IPS DF 6.9 (cell line): ENCODE measurements at regions not wholly inside any gene's neighbourhood (a gene's known extent, or its start where the extent isn't known, plus 50 kb on each side); places are given as distances from the start of the nearest gene placed in this dataset.

ENCODE experiments used
- DNase-seq: peaks from one replicate; pipeline ENCODE4 v3.0.0-alpha.2; 2013; ENCODE audit warnings: low read depth, low spot score
- H3K27ac ChIP-seq: one replicate; pipeline ENCODE4 v1.5.1; 2013; ENCODE audit warnings: low read length, control low read depth
- H3K27me3 ChIP-seq: 2 replicates; pipeline ENCODE4 v1.6.1; 2013; ENCODE audit warnings: mild to moderate bottlenecking, low read length; ENCODE audit not compliant: control insufficient read depth, insufficient read depth
- H3K36me3 ChIP-seq: 2 replicates; pipeline ENCODE4 v1.6.1; 2013; ENCODE audit warnings: low read length; ENCODE audit not compliant: control insufficient read depth, insufficient read depth
- H3K4me1 ChIP-seq: 2 replicates; pipeline ENCODE4 v1.6.1; 2013; ENCODE audit warnings: low read length; ENCODE audit not compliant: control insufficient read depth, insufficient read depth
- H3K4me3 ChIP-seq: 2 replicates; pipeline ENCODE4 v1.5.1; 2013; ENCODE audit warnings: mild to moderate bottlenecking, low read length
- H3K9me3 ChIP-seq: 2 replicates; pipeline ENCODE4 v1.6.1; 2013; ENCODE audit warnings: low read length, inconsistent platforms; ENCODE audit not compliant: control insufficient read depth, insufficient read depth
- WGBS: extraction: QIAGEN DNeasy Blood & Tissue Kit; methylation state at CpG from one replicate; pipeline ENCODE4 v1.1.7; 2013; ENCODE audit warnings: mixed read lengths, missing lambda C conversion rate; ENCODE audit not compliant: insufficient read length, insufficient coverage; 5-methylcytosine and 5-hydroxymethylcytosine counted together

- DNase-seq, result no peak
- Histone ChIP-seq H3K4me3 (no peak overlapping the region), H3K36me3 (no peaks in the 10 kb centered on the region), H3K27me3 (no peaks in the 10 kb centered on the region), H3K9me3 (no peaks in the 10 kb centered on the region), H3K4me1 (no peaks in the 10 kb centered on the region), H3K27ac (no peak overlapping the region)
- no CpG with 5 or more reads among the region's 8 CpGs for WGBS
Observed at GRCh38 chr10:123445261-123445775, 220.8 kb upstream of the GPR26 start.

GRCh38 chr10:123446449-123447156, 219.6 kb upstream of the GPR26 start:
- no peak for DNase-seq
- WGBS, result no CpG with 5 or more reads among the region's 10 CpGs
- no peaks in the 10 kb centered on the region for H3K27me3 ChIP-seq
- H3K36me3 ChIP-seq, result no peaks in the 10 kb centered on the region
- H3K9me3 ChIP-seq, result no peaks in the 10 kb centered on the region
- H3K27ac ChIP-seq, result no peak overlapping the region
- H3K4me1 ChIP-seq, result no peaks in the 10 kb centered on the region
- H3K4me3 ChIP-seq, result no peak overlapping the region

DNA sequence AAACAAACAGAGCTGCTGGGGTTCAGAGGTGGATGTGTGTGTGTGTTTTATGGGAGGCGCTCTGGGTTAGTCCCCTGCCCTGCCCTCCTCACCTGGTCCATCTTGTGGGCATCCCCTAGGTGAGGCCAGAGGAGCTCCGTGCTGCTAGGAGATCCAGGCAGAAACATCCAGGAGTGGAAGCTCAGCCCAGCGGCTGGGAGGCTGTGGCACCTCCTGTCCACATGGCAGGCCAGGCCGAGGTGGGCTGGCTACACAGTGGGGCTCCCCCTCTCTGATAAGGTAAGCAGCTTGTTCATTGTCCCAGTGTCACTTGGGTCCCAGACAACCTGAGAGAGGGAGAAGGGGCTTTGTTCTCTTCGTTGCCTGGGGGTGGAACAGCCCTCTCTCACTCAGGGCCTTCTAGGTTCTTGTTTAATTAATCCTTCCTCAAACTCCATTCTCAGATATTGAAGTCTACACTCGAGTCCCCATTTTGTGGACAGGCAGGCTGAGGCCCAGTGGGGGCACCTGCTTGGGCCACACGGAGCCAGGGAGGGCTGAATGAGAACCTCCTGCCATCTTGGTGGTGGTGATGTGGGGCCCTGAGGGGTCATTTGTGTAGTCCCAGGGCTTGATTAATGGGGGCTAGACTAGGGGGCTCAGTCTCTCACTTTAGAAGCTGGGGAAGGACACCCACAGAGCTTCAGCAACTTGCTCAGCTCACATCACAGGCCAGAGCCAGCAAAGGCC, 216.8 kb upstream of the GPR26 start:
- no CpG with 5 or more reads among the region's 7 CpGs for WGBS

DNA sequence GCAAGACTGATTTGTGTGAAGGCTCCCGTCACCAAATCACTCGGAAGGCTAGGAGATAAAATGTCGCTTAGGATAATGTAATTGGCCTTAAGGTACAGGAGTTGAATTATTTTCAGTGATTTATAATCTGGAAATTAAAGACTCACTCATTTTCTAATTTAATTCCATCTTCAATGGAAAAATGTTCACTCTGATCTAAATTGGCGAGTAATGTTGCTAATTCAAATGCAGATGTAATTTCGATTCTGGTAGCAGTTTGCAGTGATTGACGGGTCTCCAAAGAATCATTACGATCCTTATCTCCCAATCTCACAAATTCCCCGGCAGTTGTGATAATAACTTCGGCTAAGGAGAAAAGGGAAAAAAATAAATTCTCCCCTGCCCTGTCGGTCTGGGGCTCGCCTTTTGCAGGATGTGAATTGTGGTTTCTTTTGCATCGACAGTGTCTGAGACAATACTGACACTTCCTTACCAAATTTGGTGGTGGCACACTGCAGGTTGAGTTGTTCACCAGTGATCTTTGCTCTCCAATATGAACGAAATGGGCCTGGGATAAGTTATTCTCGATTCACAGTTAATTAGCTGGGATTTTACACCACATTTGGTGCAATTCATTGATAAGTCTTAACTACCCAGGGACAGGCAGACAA, 215.1 kb upstream of the GPR26 start:
- no peaks in the 10 kb centered on the region for H3K4me1 ChIP-seq
- H3K9me3 ChIP-seq, result no peaks in the 10 kb centered on the region
- H3K4me3 ChIP-seq, result no peak overlapping the region
- WGBS, result no CpG with 5 or more reads among the region's 14 CpGs
- H3K36me3 ChIP-seq, result no peaks in the 10 kb centered on the region
- no peak overlapping the region for H3K27ac ChIP-seq
- H3K27me3 ChIP-seq, result no peaks in the 10 kb centered on the region
- no peak for DNase-seq

More for the DNA sequence above, 216.8 kb upstream of the GPR26 start:
- no peaks in the 10 kb centered on the region for H3K4me1 ChIP-seq
- DNase-seq, result no peak
- H3K9me3 ChIP-seq, result no peaks in the 10 kb centered on the region
- no peak overlapping the region for H3K4me3 ChIP-seq
- no peaks in the 10 kb centered on the region for H3K27me3 ChIP-seq
- no peak overlapping the region for H3K27ac ChIP-seq
- H3K36me3 ChIP-seq, result no peaks in the 10 kb centered on the region

DNA sequence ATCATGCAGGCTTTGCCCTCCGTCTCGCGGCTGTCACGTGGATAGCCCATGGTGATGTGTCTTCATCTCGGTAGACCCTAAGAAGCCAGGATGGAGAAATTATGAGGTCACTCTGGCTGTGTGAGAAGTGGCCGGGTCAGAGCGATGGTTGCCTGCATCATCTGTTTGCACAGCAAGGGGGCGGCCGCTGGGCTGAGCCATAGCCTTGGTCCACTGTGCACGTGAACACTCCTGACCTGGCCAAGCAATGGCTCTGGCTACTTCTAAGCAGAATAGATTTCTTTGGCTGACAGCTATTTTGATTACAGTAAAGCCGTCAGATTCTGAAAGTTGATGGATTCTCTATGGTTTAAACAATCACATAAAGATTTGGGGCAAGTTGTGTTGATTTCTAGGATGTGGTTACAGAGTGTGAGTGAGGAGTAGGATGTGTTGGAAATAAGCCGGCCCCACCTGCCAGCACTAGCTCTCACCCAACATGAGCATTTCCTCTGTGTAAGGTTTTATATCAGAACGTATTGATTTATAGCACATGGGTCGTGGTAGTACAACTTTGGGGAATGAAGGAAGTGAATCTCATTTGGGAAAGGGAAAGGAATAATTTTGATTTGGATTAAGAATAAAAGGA, 214.4 kb upstream of the GPR26 start:
- no peaks in the 10 kb centered on the region for H3K27me3 ChIP-seq
- H3K9me3 ChIP-seq, result no peaks in the 10 kb centered on the region
- H3K4me1 ChIP-seq, result no peaks in the 10 kb centered on the region
- H3K27ac ChIP-seq, result no peak overlapping the region
- DNase-seq, result no peak
- no peak overlapping the region for H3K4me3 ChIP-seq
- WGBS, result 100% methylated on average over 1 of the region's 14 CpGs
- H3K36me3 ChIP-seq, result no peaks in the 10 kb centered on the region

GRCh38 chr10:123454987-123455386, 211.2 kb upstream of the GPR26 start:
- Histone ChIP-seq H3K9me3 (no peaks in the 10 kb centered on the region), H3K4me3 (no peak overlapping the region), H3K4me1 (peaks cover 2% of the 10 kb centered on the region), H3K27ac (no peak overlapping the region), H3K36me3 (no peaks in the 10 kb centered on the region), H3K27me3 (no peaks in the 10 kb centered on the region)
- no CpG with 5 or more reads among the region's 4 CpGs for WGBS
- DNase-seq, result no peak

DNA sequence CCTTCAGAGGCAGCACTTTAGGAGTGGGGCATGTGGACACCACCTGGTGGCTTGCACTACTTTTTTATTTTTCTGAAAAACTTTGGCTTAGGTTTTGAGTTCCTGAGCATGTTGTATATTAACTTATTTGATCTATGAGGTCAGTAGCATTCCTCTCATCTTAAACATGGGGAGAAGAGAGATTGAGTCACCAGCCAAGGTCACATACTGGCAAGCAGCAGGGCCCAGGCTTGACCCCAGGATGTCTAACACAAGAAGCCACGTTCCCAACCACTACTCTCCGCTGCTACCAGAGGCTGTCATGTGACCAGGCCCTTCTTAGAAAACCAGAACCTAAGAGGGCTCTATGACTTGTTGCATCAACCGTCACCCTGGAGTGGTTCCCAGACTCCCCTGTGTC, 210.3 kb upstream of the GPR26 start:
- Histone ChIP-seq H3K9me3 (no peaks in the 10 kb centered on the region), H3K36me3 (no peaks in the 10 kb centered on the region), H3K27me3 (no peaks in the 10 kb centered on the region), H3K27ac (no peak overlapping the region), H3K4me1 (peaks cover 7% of the 10 kb centered on the region), H3K4me3 (no peak overlapping the region)
- WGBS, result no CpG with 5 or more reads among the region's 3 CpGs
- DNase-seq, result no peak

DNA sequence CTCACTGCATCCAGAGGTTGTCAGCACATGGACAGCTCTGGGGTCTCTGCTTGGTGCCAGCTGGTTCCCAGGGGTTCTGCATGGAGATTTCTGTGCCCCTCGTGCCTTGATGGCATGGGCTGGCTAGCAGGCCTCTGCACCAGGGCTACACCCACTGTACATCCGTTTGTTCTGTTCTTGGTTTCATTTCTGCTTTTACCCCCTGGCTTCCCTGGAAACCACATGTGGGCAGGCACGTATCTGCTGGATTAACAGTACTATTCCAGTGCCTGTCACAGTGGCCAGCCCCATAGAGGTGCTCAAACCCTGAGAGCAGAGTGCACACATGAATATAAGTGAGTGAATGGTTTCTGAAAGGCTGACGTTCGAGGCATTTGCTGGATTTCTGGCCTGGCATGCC, 207.2 kb upstream of the GPR26 start:
- H3K9me3 ChIP-seq, result no peaks in the 10 kb centered on the region
- WGBS, result no CpG with 5 or more reads among the region's 5 CpGs

DNA sequence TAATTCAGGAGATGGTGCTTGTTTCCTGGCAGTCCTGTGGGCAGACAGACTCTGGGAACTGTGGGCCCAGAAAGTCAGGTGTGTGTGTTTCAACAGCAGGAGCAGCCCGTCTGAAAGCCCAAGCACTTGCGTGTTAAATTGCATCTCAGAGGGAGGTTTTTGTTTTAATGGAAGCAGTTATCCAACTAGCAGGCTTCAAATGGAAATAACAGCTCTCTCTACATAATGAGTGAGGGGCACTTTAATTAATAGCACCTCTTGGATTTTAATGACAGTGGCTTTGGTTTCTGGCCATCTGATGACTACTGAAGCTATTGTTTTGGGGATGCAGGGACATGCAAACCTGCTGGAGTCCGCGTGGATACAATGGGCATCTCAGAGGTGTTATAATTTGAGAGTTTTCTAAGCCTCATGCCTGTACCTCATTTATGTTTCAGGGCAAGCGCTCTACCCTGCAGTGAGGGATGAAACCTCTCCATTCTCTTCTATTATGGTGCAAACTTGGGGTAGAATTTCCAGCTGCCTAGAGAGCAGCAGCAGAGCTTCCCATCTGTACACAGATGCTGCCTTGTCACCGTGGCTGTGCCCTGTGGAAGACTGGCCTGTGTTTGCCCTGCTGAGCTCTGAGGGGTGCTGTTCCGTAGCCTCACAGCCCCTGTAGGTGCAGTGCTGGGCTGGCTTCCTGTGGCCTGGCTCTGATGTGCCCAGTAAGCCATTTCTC, 206.6 kb upstream of the GPR26 start:
- no CpG with 5 or more reads among the region's 7 CpGs for WGBS
- H3K4me3 ChIP-seq, result no peak overlapping the region
- H3K27me3 ChIP-seq, result no peaks in the 10 kb centered on the region
- H3K27ac ChIP-seq, result peak overlapping the region; percentile 64
- peaks cover 7% of the 10 kb centered on the region for H3K4me1 ChIP-seq
- no peaks in the 10 kb centered on the region for H3K36me3 ChIP-seq
- no peaks in the 10 kb centered on the region for H3K9me3 ChIP-seq
- DNase-seq, result peak; percentile 58

More for the DNA sequence above, 207.2 kb upstream of the GPR26 start:
- Histone ChIP-seq H3K36me3 (no peaks in the 10 kb centered on the region), H3K27me3 (no peaks in the 10 kb centered on the region), H3K27ac (no peak overlapping the region), H3K4me3 (no peak overlapping the region), H3K4me1 (peaks cover 7% of the 10 kb centered on the region)
- DNase-seq, result no peak

- H3K4me3 ChIP-seq, result no peak overlapping the region
- no peaks in the 10 kb centered on the region for H3K9me3 ChIP-seq
- DNase-seq, result no peak
- no CpG with 5 or more reads among the region's 8 CpGs for WGBS
- H3K27ac ChIP-seq, result no peak overlapping the region
- no peaks in the 10 kb centered on the region for H3K27me3 ChIP-seq
- H3K4me1 ChIP-seq, result peaks cover 7% of the 10 kb centered on the region
- no peaks in the 10 kb centered on the region for H3K36me3 ChIP-seq
Observed at GRCh38 chr10:123462246-123462645, 203.9 kb upstream of the GPR26 start.
